DMS 273 (cell line): ENCODE measurements at regions not wholly inside any gene's neighbourhood (a gene's known extent, or its start where the extent isn't known, plus 50 kb on each side); places are given as distances from the start of the nearest gene placed in this dataset.
A peak's percentile ranks its signal among the peaks of the same experiment; 100 is the strongest.

Experiments used
- DNase-seq: peaks from one replicate; lab custom pipeline; 2025; ENCODE audit not compliant: unreplicated experiment; lab: John Stamatoyannopoulos, UW

GRCh38 chr9:8262625-8263622 is 463.3 kb upstream of the DMAC1 start:
- DNase-seq: no peak

DNA sequence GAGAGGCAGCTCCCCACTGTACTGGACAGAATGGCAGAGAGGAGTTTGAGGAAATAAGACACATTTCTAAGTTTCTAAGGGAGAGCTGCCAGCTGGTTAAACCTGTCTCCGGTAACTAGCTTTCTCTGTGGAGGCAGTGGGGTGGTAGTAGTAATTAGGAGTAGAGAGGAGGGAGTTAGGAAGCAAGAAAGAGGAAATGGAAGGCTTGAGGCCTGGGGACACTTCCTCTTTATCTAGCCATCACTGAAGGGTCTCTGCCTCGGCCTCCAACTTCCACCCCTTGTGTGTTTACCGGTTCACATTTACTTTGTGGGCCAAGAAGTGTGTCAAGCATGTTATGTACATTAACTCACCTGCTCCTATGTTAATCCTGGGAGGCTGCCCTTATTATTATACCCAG is 462.2 kb upstream of the DMAC1 start:
- DNase-seq: no peak

DNA sequence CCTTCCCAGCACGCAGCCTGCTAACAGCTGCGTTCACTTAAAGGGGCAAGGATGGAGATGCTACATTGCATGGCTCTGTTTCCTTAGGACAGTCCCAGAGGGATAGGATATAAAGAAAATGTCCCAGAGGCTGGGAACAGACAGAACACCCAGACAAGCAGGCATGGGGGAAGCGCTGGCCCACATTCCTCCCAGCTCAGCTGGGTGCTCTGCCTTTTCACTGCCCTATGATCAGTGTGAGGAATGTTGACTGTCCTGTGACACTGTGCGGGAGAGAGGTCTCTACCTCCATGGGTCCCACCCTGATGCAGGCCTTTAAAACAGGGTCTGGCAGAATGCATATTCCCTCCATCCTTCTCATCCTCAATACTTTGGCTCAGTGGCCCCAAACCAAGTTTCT is 459.4 kb upstream of the DMAC1 start:
- DNase-seq: no peak

GRCh38 chr9:8256880-8257279 is 457.3 kb upstream of the DMAC1 start:
- no peak for DNase-seq

DNA sequence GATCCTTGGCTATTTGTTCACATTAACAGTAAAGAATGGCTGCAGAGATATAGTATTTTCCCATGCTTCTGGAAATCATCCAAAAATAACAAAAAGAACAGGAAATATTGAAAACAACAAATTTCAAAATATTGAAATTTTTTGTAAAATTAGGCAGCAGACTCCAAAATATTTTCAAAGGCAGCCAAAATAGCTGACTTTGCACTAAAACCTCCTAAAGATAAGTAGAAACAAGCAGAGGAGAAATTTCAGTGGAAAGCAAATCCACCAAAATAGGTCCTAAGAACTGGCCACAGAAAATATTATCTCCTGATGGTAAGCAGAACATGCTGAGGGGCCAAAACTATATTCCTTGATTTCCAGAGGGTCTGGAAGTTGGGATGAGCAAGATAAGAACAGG is 456.3 kb upstream of the DMAC1 start:
- DNase-seq: no peak

DNA sequence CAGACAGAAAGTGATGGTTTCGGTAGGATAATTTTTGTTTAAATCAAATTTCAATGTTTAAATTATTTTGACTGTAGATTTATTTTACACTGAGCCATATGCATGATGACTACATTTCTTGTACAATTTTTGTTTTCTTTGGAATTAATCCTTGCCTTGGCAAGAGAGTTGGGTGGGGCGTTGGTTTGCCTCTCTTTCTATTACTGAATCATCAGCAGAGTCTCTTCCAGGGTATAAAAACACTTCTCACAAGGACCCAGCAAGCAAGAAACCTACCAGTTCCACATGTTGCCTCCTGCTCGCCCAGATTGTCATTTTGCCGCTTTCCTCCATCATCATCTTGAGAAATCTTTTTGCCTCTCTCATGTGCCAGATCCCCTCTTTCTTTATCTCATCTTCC is 455.0 kb upstream of the DMAC1 start:
- no peak for DNase-seq

DNA sequence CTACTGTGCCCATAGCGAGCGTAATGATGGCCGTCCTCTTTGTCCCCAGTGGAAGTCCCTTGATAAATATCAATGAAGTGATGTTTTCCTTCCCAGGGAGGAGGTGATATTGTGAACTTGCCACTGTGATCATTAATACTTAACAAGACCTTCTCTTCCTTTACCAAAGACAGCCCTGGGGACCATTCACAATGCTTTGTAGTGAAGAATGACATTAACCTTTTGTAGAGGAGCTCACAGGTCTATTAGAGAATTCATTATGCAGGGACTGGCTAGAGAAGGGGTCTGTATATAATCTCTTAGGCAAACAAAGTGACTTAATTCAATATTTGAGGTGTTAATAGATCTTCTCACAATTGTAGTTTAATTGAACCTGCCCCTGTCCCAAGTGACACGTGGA is 452.9 kb upstream of the DMAC1 start:
- DNase-seq: no peak

DNA sequence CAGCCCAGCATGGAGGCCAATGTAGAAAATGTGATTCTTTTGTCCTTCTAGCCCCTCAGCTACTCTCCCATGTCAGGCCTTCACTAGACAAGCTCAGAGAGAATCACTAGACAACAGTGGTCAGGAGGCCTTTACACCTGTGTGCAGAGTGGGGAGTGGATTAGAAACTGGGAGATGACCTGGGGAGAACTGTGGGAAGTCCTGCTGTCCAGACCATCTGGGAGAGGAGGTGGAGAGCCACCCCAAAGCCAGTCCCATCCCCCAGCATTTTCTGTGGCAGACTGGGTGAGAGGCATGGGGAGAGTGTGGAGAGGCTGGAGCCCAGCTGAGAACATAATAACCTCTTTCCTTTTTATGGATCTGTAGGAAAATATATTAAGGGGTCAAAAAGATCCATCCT is 452.0 kb upstream of the DMAC1 start:
- DNase-seq: no peak

DNA sequence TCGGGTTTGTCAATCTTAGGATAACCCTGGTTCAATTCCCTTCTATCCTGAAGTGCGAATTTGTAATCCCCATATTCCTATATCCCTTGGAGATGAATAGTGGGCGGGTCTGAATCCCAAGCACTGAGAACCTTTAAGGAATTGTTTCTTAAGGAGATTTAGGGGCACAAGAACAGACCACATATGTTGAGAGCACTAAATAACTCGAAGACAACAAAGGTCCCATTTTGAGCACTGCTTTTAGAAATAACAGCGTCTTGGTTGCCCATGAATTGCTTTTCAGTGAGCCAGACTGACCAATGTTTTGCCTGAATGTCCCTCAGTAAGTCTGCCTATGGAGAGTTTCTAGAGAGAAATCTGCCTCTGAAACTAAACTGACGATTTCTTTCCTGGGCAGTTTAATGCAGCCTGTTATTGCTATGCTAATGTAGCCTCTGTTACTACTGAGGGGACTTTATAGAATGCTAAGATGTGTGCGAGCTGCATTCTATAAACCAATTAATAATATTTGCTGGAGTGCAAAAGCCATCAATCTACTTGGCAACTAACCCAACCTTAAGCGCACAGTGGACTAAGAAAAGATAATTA is 445.0 kb upstream of the DMAC1 start:
- DNase-seq: no peak

- DNase-seq: no peak
Measured at GRCh38 chr9:8241201-8241600, 441.6 kb upstream of the DMAC1 start.

GRCh38 chr9:8237096-8237495 is 437.5 kb upstream of the DMAC1 start:
- DNase-seq: no peak

DNA sequence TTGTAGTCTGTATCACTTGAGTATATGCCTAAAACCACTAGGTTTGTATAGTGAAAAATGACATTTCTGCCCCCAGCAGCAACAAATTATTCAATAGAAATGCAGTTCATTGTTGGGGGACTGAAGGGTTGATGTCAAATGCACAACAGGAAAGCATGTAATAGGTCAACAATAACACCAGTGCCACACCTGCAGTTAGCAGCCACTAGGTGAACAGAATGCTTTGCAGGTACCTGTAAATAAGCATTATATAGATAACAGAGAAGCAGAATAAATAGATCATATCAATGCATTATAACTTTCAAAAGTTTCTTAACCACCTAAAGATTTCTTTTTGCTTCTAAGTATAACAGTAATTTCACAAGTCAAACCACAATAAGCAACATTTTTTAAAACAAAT is 435.9 kb upstream of the DMAC1 start:
- no peak for DNase-seq

DNA sequence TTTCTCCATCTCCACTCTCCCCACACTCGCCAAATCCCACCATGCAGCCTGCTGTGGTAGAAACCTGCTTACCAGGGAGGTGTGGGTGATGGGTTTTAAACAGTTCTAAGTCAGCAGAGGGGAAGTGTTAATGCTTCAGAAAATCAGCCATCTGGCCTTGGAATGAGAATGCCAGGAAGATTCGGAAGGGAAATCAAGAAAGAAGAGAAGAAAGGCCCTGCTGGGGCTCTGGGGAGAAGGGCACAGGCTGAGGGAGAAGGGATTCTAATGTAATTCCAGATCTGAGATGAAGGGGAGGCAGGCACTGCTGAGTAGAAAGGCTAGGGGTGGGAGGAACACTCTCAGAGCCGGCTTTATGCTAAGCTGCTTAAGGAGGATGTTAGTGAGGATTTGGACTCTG is 434.7 kb upstream of the DMAC1 start:
- no peak for DNase-seq

- no peak for DNase-seq
Measured at GRCh38 chr9:8232726-8233125, 433.1 kb upstream of the DMAC1 start.

DNA sequence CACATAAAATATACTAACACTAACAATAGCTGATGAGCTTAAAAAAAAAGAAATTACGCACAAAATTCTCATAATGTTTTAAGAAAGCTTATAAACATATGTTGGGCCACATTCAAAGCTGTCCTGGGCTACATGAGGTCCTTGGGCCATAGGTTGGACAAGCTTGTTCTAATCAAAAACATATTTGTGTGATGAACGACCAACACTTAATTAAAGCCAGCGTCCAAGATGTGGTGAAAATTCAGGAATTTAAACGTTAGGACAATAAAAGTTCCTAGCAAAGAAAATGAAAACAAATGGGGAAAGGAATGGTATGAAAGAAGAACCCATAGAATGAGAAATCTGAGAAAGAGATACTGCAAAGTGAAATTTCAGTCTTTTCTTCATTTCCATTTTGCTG is 429.6 kb upstream of the DMAC1 start:
- no peak for DNase-seq

- DNase-seq: peak; percentile 0
Measured at GRCh38 chr9:8224381-8224801, 424.8 kb upstream of the DMAC1 start.

- DNase-seq: no peak
Measured at GRCh38 chr9:8223861-8224260, 424.3 kb upstream of the DMAC1 start.

DNA sequence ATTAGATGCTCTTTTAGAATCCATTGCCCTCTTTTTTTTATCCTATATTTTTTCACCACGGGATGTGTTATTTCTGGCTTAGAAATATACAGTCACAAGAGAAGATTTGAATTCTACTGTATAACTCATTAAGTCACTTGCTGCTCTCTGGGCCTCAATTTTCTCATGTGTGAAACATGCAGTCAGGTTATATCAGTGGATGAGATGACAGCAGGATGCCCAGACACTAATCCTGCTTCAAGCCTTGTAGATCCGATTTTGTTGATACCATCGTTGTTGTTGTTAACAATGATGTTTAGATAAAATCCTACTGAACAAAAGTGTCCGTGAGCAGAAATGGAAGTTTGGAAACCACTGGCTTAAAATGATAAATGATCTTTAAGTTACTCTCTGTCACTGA is 421.9 kb upstream of the DMAC1 start:
- DNase-seq: no peak

DNA sequence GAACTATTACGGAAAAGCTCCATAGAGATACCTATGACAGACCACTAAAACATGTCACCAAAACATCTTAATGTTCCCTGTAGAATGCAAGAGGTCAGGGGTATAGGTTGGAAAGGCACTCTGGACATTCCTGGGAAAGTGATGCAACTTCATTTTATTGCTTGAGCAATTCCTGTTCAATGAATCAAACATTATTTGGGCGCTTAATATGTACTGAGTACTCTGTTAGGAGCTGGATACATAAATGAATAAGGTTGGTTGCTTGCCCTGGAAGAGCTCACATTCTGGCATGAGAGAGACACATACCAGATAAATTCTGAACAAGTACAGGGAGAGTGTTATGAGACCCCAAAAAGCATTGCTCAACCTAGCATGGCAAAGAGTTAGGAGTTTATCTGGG is 408.9 kb upstream of the DMAC1 start:
- no peak for DNase-seq

DNA sequence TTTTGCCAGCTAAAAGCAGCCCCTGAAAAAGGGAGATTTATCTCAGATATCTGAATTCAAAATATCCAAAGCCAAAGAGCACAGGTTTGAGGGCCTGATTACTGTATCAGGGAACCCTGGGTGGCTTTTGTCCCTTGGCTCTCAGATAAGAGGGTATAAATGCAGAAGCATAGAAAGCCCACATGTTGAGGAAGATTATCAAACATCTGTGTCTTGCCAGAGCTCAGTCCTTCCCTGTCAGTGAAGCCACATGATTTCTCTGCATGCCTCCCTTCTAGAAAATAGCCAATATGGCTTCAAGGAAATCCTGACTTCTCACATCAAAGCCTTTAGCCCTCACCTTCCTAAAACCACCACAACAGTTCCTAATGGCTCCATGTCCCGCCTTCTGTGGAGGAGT is 408.0 kb upstream of the DMAC1 start:
- no peak for DNase-seq

- DNase-seq: no peak
Measured at GRCh38 chr9:8206720-8207119, 407.1 kb upstream of the DMAC1 start.

DNA sequence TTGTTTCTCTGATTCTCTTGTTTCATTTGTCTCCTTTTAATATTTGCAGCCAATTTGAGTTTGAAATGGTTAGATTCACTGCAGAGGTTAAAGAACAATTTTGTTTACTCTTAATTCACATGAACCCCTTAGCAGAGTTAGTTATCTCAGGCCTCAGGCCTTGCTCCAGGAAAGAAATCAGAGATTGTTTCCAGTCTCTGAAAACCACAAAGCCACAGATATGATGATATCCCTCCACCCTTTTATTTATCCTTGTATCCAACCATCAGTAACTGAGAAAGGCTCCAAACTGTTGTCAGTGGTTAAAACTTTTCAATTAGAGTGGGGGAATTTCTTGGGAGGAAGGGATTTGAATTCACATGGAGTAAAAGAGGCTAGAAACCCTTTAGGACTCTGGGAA is 406.0 kb upstream of the DMAC1 start:
- DNase-seq: no peak

- no peak for DNase-seq
Measured at GRCh38 chr9:8189881-8190280, 390.3 kb upstream of the DMAC1 start.
